Peyer's patch (tissue), 4 donors: ENCODE measurements at regions not wholly inside any gene's neighbourhood (a gene's known extent, or its start where the extent isn't known, plus 50 kb on each side); places are given as distances from the start of the nearest gene placed in this dataset.

ENCODE experiments used
- CTCF ChIP-seq, 6 experiments: fragments of 450-650 bp in 4 of 6; fragments of 200-600 bp in 2 of 6; sonication (generic) in 1 of 6; IDR thresholded peaks; one replicate each; pipeline ENCODE4 v1.5.1; 2017 to 2019; ENCODE audit warnings: antibody characterized with exemption in 6 of 6, mild to moderate bottlenecking in 3 of 6, moderate library complexity in 1 of 6
- POLR2A ChIP-seq, 2 donors: fragments of 450-650 bp; IDR thresholded peaks; one replicate each; pipeline ENCODE4 v1.5.1; 2017; ENCODE audit warnings: antibody characterized with exemption in 2 of 2, mild to moderate bottlenecking in 2 of 2, moderate library complexity in 2 of 2

GRCh38 chr15:62348118-62348517 is 183.0 kb upstream of the C2CD4B start:
- TF ChIP-seq CTCF (IDR thresholded peaks at IDR 0.05): no peak
- no peak for TF ChIP-seq POLR2A (IDR thresholded peaks at IDR 0.05)
